IPS-NIHi11 (cell line): ENCODE measurements at regions not wholly inside any gene's neighbourhood (a gene's known extent, or its start where the extent isn't known, plus 50 kb on each side); places are given as distances from the start of the nearest gene placed in this dataset.
"Not testable (repeated sequence)": the region's sequence is repeated elsewhere in the genome, so short reads cannot be mapped to it uniquely, and the experiment has no call there.

Experiments
- DNase-seq: peaks from one replicate; pipeline ENCODE4 v3.0.0; 2012; ENCODE audit warnings: mixed read lengths, low spot score

DNA sequence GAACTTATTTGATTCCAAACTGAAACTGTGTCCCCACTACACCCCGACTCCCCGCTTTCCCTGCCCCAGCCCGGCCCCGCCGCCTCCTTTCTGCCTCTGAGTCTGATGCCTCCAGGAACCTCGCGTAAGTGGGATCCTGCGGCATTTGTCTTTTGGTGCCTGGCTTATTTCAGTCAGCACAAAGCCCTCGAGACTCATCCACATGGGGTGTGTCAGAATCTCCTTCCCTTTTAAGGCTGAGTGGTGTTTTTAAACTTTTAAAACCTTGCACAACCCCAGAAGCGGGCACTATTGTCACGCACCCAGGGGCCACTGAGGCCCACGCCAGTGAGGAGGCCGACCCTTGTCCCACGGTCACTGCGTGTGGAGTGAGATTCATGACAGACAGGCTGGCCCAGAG, 206.9 kb downstream of the NPIPB11 start:
- DNase-seq, result not testable (repeated sequence)

DNA sequence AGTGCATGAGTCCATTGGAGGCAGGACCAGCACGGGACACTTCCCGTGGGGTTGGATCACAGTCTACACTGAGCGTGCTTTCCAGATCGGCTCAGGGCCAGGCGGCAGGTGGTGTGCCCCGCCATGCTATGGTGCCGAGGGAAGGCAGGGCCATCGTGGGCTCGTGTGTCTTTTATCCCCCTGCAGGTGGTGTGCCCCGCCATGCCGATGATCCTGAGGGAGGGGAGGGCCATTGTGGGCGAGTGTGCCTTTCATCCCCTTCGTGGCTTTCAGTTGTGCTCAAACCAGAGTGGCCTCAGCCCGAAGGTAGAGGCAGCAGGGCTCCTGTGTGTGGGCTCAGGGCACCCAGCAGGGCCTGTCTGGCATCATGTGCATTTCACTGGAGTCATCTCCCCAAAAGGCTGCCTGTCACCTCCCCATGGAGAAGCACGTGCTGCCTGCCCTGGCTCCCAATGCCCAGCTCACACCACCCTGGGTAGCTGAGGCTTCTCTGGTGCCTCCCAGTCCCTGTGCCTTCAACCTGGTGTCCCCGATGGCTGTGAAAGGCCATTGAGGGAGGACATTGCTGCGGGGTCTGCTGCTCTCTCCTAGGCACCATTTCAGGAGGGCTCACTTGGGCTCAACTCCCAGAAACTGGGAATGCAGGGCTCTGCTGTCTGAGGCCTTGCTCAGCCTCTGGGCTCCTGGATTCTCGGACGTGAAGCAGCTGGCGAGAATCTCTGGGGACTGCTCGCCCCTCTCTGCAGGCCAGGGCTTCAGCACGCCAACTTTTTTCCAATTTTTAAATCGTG, 207.6 kb downstream of the NPIPB11 start:
- DNase-seq, result no peak

DNA sequence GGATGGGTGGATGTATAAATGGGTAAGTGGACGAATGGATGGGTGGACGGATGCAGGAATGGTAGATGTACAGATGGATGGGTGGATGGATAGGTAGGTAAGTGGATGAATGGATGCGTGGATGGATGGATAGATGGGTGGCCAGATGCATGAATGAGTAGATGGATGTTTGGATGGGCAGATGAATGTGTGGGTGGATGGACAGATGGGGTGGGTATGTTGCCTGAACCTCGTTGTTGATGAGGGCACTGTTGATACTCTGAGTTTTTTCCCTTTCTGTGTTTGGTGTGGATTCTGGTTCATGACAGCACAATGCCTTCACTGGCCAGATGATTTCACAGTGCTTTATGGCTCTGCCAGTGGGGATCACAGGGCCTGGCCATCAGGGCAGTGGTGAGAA, 208.3 kb downstream of the NPIPB11 start:
- no peak for DNase-seq

DNA sequence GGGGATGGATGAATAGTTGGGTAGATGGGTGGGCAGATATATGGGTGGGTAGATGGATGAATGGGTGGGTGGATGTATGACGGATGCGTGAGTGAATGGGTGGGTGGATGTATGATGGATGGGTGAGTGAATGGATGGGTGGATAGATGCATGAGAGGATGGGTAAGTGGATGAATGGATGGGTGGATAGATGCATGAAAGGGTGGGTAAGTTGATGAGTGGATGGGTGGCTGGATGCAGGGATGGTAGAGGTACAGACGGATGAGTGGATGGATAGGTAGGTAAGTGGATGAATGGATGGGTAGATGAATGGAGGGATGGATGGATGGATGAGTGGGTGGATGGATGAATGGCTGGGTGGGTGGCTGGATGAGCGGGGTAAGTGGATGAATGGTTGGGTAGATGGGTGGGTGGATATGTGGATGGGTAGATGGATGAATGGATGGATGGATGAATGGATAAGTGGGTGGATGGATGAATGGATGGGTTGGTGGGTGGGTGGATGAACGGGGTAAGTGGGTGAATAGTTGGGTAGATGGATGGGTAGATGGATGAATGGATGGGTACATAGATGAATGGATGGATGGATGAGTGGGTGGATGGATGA, 208.9 kb downstream of the NPIPB11 start:
- not testable (repeated sequence) for DNase-seq

DNA sequence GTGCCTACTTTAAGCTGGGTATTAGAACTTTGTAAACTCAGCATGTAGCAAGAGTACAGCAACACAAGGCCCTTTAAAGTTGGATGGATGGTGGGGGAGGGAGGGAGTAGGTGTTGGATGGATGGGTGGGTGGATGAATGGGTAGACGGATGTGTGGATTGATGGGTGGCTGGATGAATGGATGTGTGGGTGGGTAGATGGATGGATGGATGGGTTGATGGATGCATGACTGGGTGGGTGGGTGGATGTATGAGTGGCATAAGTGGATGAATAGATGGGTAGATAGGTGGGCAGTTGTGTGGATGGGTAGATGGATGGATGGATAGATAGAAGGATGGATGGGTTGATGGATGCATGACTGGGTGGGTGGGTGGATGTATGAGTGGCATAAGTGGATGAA, 209.8 kb downstream of the NPIPB11 start:
- not testable (repeated sequence) for DNase-seq

DNA sequence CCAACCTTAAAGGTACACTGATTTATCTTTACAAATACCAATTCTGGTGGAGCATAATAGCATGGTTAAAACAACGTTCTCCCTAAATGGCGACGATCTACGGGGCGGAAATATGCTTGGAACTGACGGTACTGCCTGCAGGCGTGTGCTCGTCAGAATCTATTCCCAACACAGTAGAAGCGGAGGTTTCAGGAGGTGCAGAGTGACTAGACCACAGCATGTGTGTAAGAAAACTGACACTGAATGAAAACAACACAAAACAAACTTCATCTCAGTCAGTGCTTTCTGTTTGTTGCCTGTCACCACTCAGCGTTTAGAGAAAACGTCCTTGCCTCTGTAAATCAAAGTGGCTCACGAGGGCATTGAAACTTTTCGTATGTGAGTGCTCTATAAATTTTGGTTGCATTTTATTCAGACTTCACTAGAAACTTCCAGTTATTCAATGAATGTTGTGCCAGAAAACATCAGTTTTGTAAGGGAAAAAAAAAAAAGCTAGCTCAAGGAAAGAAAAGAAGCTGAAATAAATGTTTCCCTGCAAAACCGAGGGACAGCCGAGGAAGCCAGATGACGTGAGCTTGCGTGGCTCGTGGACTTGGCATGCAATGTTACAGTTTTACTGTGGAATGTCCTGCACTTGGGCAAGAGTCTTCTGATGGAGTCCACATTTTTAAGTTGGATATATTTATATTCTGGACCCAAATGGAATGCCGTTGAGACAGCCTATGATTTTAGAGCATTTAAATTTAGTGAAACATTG, 210.4 kb downstream of the LAT start:
- not testable (repeated sequence) for DNase-seq

DNA sequence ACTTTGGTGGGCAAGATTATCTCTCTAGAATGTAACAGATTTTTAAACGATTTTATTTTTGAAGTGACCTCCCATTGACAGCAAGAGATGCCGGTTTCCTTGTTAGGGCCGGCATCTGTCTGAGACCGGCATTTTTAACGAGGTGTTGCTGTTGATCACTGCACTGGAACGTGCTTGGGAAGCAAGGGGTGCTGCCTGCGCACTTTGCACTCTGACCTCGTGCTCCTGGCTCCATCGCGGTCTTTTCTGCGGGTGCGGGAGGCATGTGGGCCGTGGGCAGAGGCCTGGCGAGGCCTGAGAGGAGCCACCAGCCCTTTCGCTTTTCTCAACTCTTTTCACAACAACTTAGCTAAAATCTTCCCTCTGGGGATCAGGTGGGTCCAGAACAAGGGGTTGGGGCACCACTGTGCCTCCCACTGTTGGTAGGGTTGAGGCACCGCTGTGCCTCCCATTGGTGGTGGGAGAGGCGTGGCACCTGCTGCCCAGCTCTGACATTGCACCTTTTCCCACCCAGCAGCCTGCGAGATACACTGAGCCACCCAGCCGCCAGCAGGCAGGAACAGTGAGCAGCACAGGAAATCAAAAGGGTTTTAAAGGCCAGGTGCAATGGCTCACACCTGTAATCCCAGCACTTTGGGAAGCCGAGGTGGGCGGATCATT, 209.5 kb downstream of the LAT start:
- DNase-seq, result not testable (repeated sequence)

DNA sequence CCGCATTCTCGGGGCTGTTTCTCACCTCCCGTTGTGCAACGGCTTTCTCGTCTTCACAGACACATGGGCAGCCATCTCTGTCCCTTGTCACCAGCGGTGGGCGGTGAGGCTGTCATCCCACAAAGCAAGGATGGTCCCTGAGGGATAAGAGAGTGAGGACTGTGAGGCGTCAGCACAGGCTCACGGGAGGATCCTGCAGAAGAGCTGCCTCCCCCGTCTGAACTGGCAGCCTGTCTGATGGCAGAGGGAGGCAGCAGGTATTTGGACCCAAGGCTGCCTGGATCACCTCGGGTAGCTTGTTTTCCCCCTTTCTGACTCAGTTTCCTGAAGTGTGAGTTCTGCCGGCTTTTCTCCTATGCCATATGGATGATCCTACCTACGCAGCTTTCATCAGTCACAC, 208.8 kb downstream of the LAT start:
- DNase-seq, result not testable (repeated sequence)

DNA sequence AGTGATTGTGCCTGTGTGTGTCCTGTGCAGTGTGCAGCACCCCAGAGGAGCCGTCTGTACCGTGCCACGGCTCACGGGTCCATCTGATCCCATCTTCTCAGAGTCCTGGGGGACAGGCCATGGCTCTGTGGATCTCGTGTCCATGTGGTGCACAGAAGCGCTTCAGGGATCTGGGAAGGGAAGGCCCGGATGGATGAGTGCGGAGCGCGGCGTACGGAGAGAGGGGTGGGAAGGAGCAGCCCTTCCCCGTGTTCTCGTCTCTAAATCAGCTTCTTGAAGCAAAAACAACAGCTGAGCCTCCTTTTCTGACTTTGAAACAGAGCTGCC, 208.4 kb downstream of the LAT start:
- DNase-seq, result not testable (repeated sequence)

DNA sequence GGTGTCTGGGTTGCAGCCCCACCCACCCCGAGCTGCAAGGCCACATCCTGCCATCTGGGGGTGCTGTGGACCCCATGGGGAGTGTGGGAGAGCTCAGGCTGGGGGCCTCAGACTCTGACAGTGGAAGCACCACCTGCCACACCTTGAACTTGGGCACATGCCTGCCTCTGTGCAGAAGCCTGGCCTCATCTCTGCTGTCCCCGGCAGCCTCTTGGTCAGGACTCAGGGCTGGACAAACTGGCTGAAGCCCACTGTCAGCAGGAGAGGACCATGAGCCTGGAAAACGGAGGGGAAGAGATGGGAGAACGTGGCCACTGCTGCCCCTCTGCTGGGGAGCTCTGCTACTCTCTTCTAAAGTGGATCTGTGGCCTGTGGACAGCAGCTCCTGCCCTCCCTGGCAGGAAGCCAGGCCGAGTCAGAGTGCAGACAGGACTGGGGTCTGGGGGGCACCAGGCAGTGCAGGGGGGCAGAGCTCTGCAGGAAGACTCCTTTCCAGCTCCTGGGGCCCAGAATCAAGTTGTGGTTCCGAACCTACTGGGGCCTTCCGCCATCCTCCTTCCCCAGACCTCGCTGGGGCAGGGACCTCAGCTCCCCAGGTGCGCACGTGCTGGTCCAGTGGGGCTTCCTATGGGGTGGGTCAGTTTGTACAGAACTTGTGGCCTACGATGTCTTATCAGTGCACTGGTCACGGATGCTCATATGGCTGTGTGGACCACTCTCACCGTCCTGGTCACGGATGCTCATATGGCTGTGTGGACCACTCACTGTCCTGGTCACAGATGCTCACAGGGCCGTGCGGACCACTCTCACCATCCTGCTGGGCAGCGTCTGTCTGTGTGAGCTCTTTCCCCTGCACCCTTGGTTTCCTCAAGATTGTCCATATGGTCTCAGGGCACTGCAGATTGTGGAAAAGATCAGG, 207.7 kb downstream of the LAT start:
- no peak for DNase-seq

DNA sequence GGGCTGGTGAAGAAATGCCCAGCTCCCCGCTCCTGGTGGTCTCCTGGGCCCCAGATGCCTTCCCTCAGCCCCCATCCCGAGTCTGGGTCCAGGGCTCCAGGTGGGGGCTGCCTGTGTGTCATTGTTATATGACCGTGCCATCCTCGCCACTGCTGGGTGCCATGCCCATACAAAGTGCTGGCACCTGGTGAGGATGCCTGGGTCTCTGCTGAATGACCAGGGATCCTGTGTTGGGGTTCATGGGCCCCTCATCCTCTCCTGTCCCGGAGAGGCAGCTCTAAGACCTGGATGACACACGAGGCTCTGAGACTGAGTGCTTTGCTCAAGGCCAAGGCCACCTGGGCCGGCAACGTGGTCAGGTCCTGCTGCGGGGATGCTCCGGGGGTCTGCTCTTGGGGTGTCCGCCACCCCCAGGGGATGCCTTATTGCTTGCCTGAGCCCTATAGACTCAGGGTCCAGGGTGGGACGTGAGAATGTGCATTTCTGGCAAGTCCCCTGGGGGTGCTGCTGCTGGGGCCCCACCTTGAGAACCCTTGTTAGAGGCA, 206.9 kb downstream of the LAT start:
- not testable (repeated sequence) for DNase-seq

DNA sequence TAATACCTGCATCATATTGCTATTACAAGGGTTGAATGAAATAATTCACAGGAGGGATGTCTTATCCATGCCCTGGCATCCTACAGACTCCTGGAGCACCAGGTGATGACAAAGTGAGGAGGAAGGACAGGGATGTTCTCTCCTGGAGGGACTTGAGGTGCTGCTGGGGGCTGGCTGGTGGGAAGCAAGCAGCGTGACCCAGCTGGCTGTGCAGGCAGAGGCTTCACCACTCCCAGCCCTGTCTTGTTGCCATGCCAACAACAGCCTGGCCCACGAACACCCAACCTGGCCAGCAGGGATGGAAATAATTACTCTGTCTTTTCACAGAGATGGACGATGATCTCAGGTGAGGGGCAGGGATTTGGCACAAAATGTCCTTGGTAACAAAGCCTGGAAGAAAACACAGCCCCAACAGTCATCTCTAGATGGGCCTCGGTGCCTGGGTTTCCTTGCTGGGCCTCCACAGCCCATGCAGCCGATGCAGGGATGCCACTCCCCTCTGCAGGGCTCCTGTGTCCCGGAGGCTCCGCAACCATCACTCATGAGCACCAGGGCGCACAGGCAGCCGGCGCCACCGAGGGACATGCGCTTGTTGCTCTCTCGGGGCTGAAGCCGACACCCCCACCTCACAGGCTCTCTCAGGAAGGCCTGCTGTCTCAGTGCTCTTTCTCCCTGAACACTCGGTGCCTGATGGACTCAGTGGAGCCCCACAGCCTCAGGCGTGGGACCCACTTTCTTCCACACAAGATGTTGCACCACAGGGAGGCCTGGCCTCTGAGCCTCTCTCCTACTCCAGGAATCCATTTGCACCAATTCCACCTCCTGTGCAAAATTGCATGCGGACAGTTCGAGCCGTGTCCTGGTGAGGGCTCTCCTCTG, 205.9 kb downstream of the LAT start:
- DNase-seq, result not testable (repeated sequence)

DNA sequence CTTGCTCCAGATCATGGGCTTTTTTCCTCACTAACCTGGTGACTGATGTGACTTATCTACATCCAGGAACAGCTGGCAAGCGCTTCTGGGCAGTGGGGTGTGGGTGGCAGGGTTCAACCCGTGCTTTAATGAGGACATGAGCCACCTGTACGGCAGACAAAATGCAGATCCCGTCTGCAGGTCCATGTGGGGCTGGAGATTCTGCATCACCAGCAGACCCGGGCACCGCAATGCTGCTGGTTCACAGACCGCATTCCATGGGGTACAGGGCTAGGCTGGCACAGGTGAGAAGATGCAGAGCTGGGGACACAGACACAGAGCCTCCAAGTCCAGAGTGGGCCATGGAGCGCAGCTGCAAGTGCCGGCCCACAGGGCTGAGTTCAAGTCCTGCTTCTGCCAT, 204.0 kb downstream of the LAT start:
- not testable (repeated sequence) for DNase-seq

DNA sequence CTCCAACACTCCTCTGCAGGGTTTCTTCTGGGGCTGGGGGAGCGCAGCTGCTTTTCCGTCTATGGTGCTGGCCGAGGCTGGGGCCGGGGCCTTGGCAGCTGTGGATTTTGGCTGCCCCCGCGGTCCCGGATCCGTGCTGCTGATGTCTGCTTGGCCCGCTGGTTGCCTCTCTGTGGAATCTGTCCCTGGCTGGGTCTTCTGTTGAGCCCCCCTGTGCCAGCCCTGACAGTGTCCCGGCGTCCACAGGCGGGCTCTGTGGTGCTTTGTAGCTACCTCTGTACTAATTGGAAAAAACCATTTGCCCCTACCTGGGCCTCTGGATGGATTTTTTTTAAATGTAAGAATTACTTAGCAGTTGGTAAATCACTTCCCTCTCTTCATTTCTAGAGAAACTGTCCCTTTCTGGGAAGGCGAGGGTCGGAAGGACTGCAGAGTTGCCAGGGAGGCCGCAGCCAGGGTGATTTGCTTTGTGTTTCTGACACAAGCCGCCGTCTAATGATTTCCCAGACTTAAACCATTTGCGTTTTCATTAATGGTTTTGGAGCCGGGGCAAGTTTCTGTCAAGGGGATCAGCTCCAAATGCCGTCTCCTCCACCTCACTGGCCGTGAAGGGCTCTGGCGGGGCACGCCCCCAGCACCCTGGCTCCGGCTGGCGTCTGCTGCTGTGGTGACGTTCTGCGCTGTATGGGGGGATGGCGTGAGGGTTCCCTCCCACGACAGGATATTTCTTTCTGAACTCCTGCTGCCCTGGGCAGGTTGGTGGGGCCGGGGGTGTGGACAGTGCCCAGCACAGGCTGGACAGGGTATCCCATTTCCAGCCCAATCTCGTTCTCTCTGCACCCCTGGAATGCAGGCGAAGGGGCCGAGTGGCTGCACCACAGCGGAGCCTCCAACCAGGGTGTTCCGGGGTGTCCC, 201.7 kb downstream of the LAT start:
- DNase-seq, result not testable (repeated sequence)

DNA sequence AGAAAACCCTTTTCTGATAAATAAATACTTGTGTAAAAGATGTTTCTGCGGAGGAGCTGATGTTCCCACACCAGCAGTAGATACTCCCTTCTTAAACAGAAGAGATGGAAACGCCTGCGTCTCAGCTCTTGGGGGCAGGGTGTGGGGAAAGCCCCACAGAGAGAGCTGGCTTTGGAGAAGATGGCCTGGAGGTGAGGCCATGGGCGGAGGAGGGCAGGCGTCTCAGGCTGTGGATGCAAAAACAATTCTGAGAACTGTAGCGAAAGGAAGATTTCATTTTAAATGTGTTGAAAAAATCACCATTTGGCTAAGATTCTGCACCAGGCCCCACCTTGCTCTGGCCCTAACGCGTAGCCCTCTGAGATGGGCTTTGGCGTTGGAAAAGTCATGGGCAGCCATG, 201.0 kb downstream of the LAT start:
- not testable (repeated sequence) for DNase-seq

DNA sequence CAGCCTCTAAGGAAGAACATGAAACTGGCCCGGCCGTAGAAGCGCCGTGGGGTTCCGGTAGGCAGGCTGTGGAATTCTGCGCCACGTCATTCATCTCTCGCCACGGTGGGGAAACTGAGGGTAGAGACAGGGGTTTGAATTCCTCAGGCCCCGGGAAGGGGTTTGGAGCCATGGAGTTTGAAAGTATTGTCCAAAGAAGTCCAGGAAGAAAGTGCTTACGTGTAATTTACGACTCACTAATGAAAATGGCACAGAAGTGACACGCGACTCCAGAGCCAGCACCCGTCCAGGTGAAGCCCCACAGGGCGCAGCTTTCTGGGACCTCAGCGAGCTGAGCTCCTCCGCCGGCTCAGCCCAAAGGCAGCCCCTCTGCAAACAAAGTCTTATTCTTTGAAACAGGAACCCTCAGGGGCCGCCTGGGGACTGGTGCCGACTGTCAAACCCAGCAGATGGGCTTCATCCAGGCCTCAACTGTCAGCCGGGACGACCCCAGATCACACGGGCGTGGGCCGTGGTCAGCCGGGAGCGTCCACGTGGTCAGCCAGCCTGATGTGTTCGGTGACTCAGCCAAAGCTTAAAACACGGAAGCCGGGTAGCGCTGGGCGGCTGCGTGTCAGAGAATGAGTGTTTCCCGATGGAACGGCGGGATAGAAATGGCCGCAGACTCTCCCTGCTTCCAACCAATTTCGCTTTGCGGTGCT, 200.0 kb downstream of the LAT start:
- not testable (repeated sequence) for DNase-seq

DNA sequence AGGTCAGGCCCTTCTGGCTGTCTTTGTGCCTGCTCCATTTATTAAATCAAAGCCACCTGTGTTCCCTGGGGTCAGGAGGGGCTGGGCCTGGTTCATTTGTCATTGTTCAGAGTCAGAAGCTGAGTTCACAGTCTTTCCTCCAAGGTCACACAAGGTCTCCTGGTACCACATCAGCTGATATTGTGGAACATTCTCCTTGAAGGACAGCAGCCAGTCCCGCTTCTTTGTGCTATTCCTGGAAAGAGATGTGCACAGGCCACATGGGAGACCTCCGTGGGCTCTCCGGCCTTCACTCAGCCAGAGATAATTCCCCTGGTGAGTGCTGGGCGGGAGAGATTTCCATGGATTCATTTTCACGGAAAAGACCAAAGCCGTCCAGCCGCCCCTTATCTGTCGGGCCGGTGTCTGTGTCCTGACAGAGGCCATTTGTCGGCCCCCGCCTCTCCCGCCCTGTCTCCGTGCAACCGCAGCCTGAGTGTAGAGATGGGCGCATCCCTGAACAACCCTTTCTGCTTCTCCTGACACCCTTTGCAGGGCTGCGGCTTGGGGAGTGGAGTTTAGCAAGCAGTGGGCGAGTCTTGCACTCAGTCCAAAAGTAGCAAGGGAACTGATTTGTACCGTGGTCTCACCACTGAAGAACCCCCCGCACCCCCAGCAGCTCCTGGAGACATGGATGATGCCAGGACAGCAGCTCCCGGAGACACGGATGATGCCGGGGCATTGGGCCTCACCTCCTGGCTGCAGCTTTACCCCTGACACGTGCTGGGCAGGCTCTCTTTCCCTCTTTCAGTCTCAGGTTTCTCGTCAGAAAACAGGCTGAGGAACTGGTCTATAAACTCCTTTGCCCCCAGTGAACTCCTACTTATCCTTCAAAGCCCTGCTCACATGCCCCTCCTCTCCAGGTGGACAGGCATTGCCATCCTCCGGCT, 198.4 kb downstream of the LAT start:
- DNase-seq, result not testable (repeated sequence)
